ENCODE measurements at regions not wholly inside any gene's neighbourhood (a gene's known extent, or its start where the extent isn't known, plus 50 kb on each side); places are given as distances from the start of the nearest gene placed in this dataset.

DNA sequence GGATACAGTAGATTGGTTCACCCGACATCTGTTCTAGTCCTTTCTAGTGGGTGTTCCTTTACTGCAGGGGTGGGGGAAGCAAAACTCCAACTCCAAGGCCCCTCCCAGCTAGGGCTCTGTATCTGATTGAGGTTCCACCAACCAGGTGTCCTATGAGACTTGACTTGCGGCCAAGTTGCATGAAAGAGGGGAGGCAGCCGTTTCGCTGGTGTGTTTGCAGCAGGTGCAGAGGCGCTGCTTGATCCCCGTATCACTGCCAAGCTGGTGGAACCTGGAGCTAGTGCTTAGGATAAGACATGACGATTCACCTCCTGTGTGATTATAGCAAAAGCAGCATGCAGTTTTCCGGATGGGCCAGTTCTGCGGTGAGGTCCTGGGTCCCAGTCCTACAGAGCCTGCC is 338.2 kb downstream of the UQCRFS1 start:
- no peaks in the 10 kb centered on the region for H3K36me3 Mint-ChIP-seq

DNA sequence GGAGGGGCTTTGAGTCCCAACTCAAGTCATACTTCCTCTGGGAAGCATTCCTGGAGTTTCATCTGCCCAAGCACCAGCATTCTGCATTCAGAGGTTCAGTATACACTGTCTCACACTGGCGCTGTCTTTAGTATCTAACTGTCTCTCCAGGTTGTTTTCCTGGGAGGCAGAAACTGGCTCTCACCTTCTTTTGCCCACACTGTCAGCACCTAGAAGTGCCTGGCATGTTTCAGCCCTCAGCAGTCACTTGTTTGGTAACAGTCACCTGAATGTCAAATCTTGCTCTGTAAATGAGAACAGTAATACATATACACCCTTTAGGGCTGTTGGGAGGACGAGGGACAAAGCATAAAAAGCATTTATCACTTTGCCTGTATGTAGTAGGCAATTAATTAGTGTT is 339.6 kb downstream of the UQCRFS1 start:
- no peak overlapping the region for H3K4me3 Mint-ChIP-seq
- H3K27ac Mint-ChIP-seq = no peak overlapping the region
- ATAC-seq (no peak), DNase-seq (ENCODE audit: low spot score in 2 of 2) (no peak)
- H3K9me3 Mint-ChIP-seq = no peaks in the 10 kb centered on the region
- H3K36me3 Mint-ChIP-seq = no peaks in the 10 kb centered on the region
- H3K4me1 Mint-ChIP-seq = no peaks in the 10 kb centered on the region

More for the DNA sequence above, 338.2 kb downstream of the UQCRFS1 start:
- H3K9me3 Mint-ChIP-seq = no peaks in the 10 kb centered on the region
- ATAC-seq = no peak
- DNase-seq (ENCODE audit: low spot score in 2 of 2) = no peak
- no peak overlapping the region for H3K4me3 Mint-ChIP-seq
- H3K27ac Mint-ChIP-seq = no peak overlapping the region
- H3K4me1 Mint-ChIP-seq = no peaks in the 10 kb centered on the region

DNA sequence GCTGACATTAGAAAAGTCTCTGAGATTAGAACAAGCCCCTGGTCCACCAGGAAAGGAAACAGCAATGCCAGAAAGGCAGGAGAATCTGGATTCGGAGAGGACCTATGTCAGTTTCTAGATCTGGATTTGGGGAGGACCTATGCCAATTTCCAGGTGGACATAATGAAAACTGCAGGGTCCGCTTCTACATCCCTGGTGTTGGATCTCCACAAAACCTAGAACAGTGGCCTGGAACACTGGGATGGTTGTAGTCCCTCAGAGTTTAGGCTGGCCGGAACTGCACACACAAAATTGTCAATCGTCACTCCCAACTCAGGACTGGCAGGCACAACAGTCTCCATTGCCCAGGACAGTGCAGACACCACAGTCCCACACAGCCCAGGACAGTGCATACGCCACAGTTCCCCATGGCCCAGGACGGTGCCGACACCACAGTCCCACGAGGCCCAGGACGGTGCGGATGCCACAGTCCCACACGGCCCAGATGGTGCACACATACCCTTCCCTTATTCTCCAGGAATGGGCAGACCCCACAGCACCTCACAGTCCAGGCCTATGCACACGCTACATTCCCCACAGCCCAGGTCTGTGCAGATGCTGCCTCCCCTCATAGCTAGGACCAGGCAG is 341.7 kb downstream of the UQCRFS1 start:
- Mint-ChIP-seq H3K4me1 (no peaks in the 10 kb centered on the region), H3K9me3 (no peaks in the 10 kb centered on the region), H3K36me3 (no peaks in the 10 kb centered on the region), H3K27ac (no peak overlapping the region), H3K4me3 (no peak overlapping the region)
- peak; percentile 6 for ATAC-seq
- DNase-seq (ENCODE audit: low spot score in 2 of 2) = no peak

DNA sequence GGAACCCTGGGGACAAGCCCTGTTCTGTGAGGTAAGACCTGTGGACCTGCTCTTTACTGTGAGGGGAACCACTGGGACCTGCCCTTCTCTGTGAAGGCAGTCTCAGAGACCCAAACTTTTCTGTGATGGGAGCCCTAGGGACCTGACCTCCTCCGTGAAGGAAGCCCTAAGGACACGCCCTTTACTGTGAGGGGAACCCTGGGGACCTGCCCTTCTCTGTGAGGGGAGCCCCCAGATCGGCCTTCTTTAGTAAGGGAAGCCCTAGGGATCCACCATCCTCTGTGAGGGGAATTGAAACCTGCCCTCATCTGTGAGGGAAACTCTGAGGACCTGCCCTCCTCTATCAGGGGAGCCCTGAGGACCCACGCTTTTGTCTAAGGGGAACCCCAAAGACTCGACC is 343.5 kb downstream of the UQCRFS1 start:
- no peak for DNase-seq (ENCODE audit: low spot score in 2 of 2)
- Mint-ChIP-seq H3K36me3 (no peaks in the 10 kb centered on the region), H3K4me3 (no peak overlapping the region), H3K9me3 (no peaks in the 10 kb centered on the region), H3K27ac (no peak overlapping the region), H3K4me1 (no peaks in the 10 kb centered on the region)
- no peak for ATAC-seq

- Mint-ChIP-seq H3K4me1 (no peaks in the 10 kb centered on the region), H3K36me3 (no peaks in the 10 kb centered on the region), H3K4me3 (no peak overlapping the region), H3K9me3 (no peaks in the 10 kb centered on the region), H3K27ac (no peak overlapping the region)
- DNase-seq (ENCODE audit: low spot score in 2 of 2) = no peak
- no peak for ATAC-seq
Observed at GRCh38 chr19:28868836-28869235, 344.1 kb downstream of the UQCRFS1 start.

- Mint-ChIP-seq H3K4me3 (no peak overlapping the region), H3K4me1 (no peaks in the 10 kb centered on the region), H3K36me3 (no peaks in the 10 kb centered on the region), H3K27ac (no peak overlapping the region), H3K9me3 (no peaks in the 10 kb centered on the region)
- DNase-seq (ENCODE audit: low spot score in 2 of 2) = no peak
- no peak for ATAC-seq
Observed at GRCh38 chr19:28867978-28868377, 345.0 kb downstream of the UQCRFS1 start.

GRCh38 chr19:28864577-28865042 is 348.3 kb downstream of the UQCRFS1 start:
- Mint-ChIP-seq H3K36me3 (no peaks in the 10 kb centered on the region), H3K4me3 (no peak overlapping the region), H3K4me1 (no peaks in the 10 kb centered on the region), H3K27ac (no peak overlapping the region), H3K9me3 (no peaks in the 10 kb centered on the region)
- ATAC-seq (no peak), DNase-seq (ENCODE audit: low spot score in 2 of 2) (no peak)

GRCh38 chr19:28864024-28864503 is 348.9 kb downstream of the UQCRFS1 start:
- ATAC-seq (no peak), DNase-seq (ENCODE audit: low spot score in 2 of 2) (no peak)
- H3K4me1 Mint-ChIP-seq = no peaks in the 10 kb centered on the region
- no peaks in the 10 kb centered on the region for H3K9me3 Mint-ChIP-seq
- no peak overlapping the region for H3K4me3 Mint-ChIP-seq
- no peak overlapping the region for H3K27ac Mint-ChIP-seq
- H3K36me3 Mint-ChIP-seq = no peaks in the 10 kb centered on the region

DNA sequence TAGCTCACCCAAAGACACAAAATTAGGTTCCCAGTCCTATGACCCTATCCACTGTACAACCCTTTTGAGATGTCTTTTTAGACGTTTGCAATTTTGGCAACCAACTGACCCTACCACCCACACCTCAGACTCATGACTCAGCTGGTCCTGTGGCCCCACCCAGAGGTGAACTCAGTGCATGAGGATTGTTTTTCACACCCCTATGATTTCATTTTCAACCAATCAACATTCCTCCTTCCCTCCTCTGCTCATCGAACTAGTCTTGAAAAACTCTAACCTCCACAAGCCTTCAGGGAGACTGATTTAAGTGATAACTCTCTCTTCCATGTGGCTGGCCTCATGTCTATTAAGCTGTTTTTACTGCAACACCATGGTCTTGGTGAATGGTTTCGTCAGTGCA is 350.7 kb downstream of the UQCRFS1 start:
- DNase-seq (ENCODE audit: low spot score in 2 of 2) = no peak
- no peaks in the 10 kb centered on the region for H3K4me1 Mint-ChIP-seq
- no peak for ATAC-seq
- no peak overlapping the region for H3K4me3 Mint-ChIP-seq
- H3K9me3 Mint-ChIP-seq = no peaks in the 10 kb centered on the region
- H3K27ac Mint-ChIP-seq = no peak overlapping the region
- H3K36me3 Mint-ChIP-seq = no peaks in the 10 kb centered on the region

- no peak overlapping the region for H3K27ac Mint-ChIP-seq
- ATAC-seq (no peak), DNase-seq (ENCODE audit: low spot score in 2 of 2) (no peak)
- H3K36me3 Mint-ChIP-seq = no peaks in the 10 kb centered on the region
- H3K4me1 Mint-ChIP-seq = no peaks in the 10 kb centered on the region
- no peak overlapping the region for H3K4me3 Mint-ChIP-seq
- H3K9me3 Mint-ChIP-seq = peaks cover 3% of the 10 kb centered on the region
Observed at GRCh38 chr19:28859811-28860210, 353.1 kb downstream of the UQCRFS1 start.

GRCh38 chr19:28858933-28859332 is 354.0 kb downstream of the UQCRFS1 start:
- Mint-ChIP-seq H3K36me3 (no peaks in the 10 kb centered on the region), H3K4me1 (no peaks in the 10 kb centered on the region), H3K9me3 (peaks cover 3% of the 10 kb centered on the region), H3K4me3 (no peak overlapping the region), H3K27ac (no peak overlapping the region)
- DNase-seq (ENCODE audit: low spot score in 2 of 2) = no peak
- ATAC-seq = no peak

GRCh38 chr19:28857967-28858366 is 355.0 kb downstream of the UQCRFS1 start:
- H3K9me3 Mint-ChIP-seq = peaks cover 3% of the 10 kb centered on the region
- no peak for ATAC-seq
- H3K4me1 Mint-ChIP-seq = no peaks in the 10 kb centered on the region
- no peak for DNase-seq (ENCODE audit: low spot score in 2 of 2)
- no peak overlapping the region for H3K4me3 Mint-ChIP-seq
- no peaks in the 10 kb centered on the region for H3K36me3 Mint-ChIP-seq
- H3K27ac Mint-ChIP-seq = no peak overlapping the region

GRCh38 chr19:28855216-28855615 is 357.7 kb downstream of the UQCRFS1 start:
- no peak for ATAC-seq
- DNase-seq (ENCODE audit: low spot score in 2 of 2) = no peak
- Mint-ChIP-seq H3K27ac (no peak overlapping the region), H3K9me3 (peaks cover 3% of the 10 kb centered on the region), H3K4me3 (no peak overlapping the region), H3K36me3 (no peaks in the 10 kb centered on the region), H3K4me1 (no peaks in the 10 kb centered on the region)

- Mint-ChIP-seq H3K4me3 (no peak overlapping the region), H3K9me3 (peaks cover 6% of the 10 kb centered on the region), H3K36me3 (no peaks in the 10 kb centered on the region), H3K27ac (no peak overlapping the region), H3K4me1 (no peaks in the 10 kb centered on the region)
- ATAC-seq (no peak), DNase-seq (ENCODE audit: low spot score in 2 of 2) (no peak)
Observed at GRCh38 chr19:28847468-28847867, 365.5 kb downstream of the UQCRFS1 start.

GRCh38 chr19:28846094-28846812 is 366.7 kb downstream of the UQCRFS1 start:
- Mint-ChIP-seq H3K9me3 (peaks cover 6% of the 10 kb centered on the region), H3K27ac (no peak overlapping the region), H3K4me1 (no peaks in the 10 kb centered on the region), H3K36me3 (no peaks in the 10 kb centered on the region), H3K4me3 (no peak overlapping the region)
- ATAC-seq (no peak), DNase-seq (ENCODE audit: low spot score in 2 of 2) (no peak)

DNA sequence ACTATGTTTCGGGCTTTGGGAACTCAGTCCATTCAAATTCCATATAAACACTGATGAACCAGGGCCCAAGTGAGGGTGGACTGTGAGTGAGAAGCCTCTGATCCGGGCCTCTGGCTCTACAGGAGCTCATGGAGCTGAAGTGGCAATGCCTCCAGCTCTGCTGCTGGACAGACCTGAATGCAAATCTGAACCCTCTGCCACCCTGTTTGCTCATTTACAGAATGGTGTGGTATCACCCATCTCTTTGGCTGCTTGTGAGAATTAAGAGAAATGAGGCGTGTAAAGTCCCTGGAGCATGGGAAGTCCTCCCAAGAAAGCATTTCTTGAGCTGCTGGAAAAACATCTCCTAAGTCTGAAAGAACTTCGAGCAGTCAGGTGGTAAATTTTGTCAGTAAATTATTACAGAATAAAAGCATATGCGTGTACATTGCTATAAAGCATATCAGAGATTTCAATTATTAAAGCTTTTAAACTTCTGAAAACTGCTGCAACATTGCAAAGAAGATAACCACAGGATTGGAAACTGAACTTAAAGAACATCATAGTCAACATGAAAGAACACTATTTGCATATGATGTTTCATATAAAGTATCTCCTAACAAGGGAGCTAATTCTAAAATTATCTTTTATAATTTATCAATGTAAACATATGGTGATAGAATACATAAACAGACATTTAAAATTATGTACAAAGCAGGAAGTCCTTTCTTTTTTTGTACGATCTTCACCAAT is 369.0 kb downstream of the UQCRFS1 start:
- no peak for ATAC-seq
- Mint-ChIP-seq H3K4me3 (no peak overlapping the region), H3K36me3 (no peaks in the 10 kb centered on the region)

More for the DNA sequence above, 369.0 kb downstream of the UQCRFS1 start:
- Mint-ChIP-seq H3K4me1 (no peaks in the 10 kb centered on the region), H3K9me3 (peaks cover 4% of the 10 kb centered on the region), H3K27ac (no peak overlapping the region)
- no peak for DNase-seq (ENCODE audit: low spot score in 2 of 2)
